Upper lobe of left lung (tissue), 4 donors: ENCODE measurements at regions not wholly inside any gene's neighbourhood (a gene's known extent, or its start where the extent isn't known, plus 50 kb on each side); places are given as distances from the start of the nearest gene placed in this dataset.

Experiments
- CTCF ChIP-seq, 6 experiments: fragments of 450-650 bp in 4 of 6; fragments of 200-600 bp in 2 of 6; sonication (generic) in 2 of 6; IDR thresholded peaks; one replicate each; pipeline ENCODE4 v1.5.1; 2016 to 2019; ENCODE audit warnings: antibody characterized with exemption in 6 of 6
- EP300 ChIP-seq, 4 donors: sonication (generic); formaldehyde crosslinking; IDR thresholded peaks; one replicate each; pipeline ENCODE4 v1.5.1; 2017; ENCODE audit warnings: antibody characterized with exemption in 4 of 4, control low read depth in 2 of 4
- POLR2A ChIP-seq, 4 donors: fragments of 450-650 bp; IDR thresholded peaks; one replicate each; pipeline ENCODE4 v1.5.1; 2016 to 2017; ENCODE audit warnings: antibody characterized with exemption in 4 of 4, mild to moderate bottlenecking in 2 of 4
- POLR2AphosphoS5 ChIP-seq, 2 donors: sonication (generic); formaldehyde crosslinking; IDR thresholded peaks; one replicate each; pipeline ENCODE4 v1.5.1; 2017; ENCODE audit warnings: antibody characterized with exemption in 2 of 2

GRCh38 chr6:100050550-100050949, 56.5 kb upstream of the MCHR2 start:
- no peak for TF ChIP-seq CTCF (IDR thresholded peaks at IDR 0.05)
- no peak for TF ChIP-seq POLR2A (IDR thresholded peaks at IDR 0.05)
- TF ChIP-seq EP300 (IDR thresholded peaks at IDR 0.05), result no peak
- TF ChIP-seq POLR2AphosphoS5 (IDR thresholded peaks at IDR 0.05), result no peak
